Hepatic stellate cell (primary cell): ENCODE measurements at regions not wholly inside any gene's neighbourhood (a gene's known extent, or its start where the extent isn't known, plus 50 kb on each side); places are given as distances from the start of the nearest gene placed in this dataset.

Source experiments
- DNase-seq: peaks from one replicate; pipeline ENCODE4 v3.0.0; 2011; ENCODE audit warnings: low spot score

DNA sequence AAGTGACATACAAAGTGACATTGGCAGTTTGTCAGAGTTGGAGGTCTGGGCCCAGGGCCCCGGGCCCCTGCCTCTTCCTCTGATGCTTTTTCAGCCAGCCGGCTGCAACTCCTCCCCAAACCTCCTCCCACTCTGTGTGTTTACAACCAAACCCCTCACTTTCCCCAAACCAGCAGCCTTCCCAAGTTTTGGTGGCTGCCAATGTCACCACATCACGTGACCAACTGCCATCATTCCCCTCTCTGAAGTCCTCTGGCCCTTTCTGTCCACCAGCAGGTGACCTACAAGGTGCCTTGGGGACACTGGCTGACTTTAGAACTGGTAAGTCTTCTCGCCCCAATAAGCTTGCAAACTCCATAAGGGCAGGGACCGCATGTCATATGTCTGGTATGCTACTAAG is 357.7 kb downstream of the BCOR start:
- no peak for DNase-seq

DNA sequence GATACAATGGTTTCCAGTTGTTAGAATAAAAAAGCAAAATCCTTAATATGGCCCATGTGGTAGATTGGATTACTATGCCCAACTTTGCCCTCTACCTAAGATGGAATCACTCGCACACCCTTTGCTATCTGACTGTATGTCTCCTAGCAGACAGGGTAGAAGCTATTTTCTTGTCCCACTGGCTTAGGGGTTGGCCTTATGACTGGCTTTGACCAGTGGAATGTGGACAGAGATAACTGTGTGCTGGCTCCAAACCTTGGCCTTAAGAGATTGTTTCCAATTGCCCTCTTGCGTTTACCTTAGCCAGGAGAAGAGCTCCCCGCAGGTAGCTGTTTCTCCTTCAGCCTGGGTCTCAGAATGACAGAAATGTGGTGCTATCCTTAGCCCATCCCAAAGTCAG is 355.9 kb downstream of the BCOR start:
- DNase-seq: no peak

DNA sequence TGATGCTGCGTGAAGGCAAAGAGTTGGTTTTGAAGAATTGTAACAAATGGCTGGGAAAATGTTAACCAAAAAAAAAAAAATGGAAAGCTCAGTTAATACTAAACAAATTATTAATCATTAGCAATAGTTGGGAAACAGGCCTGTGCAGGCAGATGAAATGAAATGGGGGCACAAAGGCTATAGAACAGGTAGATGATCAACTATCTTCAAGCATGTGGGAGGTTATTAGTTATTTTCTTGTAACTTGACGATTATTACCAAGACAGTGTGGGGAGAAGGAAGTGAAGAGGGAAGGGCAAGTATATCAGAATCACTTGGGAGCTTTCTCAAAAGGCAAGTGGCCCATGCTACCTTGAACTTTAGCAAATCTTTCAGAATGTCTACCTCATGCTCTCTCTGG is 351.9 kb downstream of the BCOR start:
- DNase-seq: no peak

DNA sequence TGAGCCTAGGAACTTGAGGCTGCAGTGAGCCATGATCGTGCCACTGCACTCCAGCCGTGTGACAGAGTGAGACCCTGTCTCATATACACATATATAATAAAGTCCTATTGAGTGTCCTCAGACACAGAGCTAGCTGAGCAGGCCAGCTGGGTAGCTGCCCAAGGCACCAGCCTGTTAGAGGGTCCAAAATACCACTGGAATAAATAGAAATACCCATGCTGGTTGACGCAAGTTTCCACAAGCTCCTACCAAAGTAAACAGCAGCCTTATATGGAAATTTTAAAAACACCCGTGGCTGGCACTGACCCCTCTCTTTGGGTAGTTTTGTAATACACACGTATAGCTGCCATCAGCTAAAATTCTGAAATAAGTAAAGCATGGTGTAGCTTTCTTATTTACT is 348.6 kb downstream of the BCOR start:
- DNase-seq: no peak

DNA sequence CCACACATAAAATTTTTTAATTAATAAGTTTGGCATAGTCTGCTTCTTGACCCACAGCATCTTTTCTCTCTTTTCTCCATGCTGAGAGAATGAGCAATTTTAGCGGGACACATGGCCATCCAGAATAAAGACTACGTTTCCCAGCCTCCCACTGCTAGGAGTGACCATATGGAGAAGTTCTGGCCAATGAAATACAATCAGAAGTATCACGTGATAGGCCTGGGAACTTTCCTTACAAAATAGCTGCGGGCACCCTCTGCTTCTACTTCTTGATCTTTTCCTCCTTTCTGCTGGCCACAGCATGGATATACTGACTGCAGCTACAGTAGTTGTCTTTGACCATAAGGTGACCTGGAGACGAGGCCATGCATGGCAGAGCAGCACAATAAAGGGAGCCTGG is 348.0 kb downstream of the BCOR start:
- no peak for DNase-seq

DNA sequence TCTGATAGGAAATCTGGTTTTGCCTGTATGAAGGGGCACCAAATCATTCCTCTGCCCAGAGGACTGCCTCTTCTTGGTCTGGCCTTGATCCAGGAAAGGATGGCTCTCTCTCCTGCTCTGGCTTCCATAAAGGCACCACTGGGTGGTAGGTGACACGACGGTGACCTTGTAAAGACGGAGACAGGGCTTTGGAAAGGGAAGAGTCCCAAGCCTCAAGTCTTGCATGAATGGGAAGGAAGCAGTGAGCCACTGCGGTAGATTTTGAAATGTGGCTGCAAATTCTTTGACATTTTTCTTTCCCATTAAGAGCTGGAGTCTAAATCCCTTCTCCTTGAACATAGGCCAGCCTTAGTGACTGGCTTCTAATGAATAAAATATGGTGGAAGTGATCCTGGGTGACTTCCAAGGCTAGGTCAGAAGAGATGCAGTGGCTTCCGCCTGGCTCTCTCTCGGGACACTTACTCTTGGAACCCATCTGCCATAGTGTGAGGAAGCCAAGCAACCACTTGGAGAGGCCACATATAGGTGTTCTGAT is 347.4 kb downstream of the BCOR start:
- DNase-seq: no peak

DNA sequence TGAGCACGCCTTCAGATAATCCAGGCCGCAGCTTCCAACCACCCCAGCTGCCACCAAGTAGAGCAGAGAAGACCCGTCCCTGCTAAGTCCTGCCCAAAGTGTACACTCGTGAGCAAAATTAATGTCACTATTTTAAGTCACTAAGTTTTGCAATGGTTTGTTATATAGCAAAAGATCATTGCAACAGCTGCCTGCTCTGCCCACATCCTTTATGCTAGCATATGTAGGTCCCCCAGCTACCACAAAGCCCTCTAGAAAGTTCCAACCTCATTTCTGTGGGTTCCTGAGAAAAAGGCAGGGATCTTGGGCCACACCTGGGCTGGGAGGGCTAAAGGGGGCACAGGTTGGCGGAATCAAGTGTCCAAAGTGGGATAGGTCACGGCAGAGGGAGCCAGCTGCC is 346.9 kb downstream of the BCOR start:
- no peak for DNase-seq

DNA sequence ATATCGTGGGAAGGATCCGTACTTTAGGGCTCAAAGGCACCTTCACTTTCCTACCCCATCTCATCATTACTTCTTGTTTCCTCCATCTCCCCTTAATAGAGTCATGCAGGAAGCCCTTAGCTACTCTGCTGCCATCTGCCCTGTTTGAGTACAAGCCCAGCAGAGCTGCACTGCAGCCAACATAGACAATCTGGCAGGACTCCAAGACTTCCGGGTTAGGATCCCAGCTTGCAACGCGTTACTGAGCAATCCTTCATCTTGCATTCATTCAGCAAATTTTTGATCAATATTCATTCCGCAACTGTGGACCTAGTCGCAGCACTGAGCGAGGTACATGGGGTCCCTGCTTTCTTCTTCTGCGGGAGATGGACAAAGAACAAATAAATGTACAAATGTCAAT is 344.9 kb downstream of the BCOR start:
- no peak for DNase-seq

DNA sequence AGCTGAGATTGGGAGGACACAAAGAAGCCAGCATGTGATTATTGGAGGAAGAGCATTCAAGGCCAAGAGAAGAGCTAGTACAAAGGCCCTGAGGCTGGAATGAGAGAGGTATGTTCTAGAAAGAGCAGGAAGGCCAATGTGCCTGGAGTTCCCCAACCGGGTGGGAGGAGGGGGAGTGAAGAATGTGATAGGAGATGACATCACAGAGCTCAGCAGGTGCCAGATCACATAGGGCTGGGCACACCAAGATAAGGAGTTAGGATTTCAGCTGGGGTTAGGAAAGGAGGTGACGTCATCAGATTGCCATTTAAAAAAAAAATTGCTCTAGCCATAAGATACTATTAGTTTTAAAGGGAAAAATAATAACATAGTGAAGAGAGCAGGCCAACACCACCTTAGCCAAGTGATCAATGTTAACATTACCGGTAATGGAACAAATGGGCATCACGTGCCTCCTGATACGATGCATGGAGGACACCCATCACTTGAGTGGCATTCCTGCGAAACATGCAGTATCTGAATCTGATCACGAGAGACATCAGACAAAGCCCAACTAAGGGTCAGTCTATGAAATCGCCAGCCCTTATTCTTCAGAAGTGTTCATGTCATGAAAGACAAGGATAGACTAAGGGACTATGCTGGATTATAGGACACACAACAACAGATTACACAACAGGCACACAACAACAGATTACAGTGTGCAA is 344.3 kb downstream of the BCOR start:
- no peak for DNase-seq

DNA sequence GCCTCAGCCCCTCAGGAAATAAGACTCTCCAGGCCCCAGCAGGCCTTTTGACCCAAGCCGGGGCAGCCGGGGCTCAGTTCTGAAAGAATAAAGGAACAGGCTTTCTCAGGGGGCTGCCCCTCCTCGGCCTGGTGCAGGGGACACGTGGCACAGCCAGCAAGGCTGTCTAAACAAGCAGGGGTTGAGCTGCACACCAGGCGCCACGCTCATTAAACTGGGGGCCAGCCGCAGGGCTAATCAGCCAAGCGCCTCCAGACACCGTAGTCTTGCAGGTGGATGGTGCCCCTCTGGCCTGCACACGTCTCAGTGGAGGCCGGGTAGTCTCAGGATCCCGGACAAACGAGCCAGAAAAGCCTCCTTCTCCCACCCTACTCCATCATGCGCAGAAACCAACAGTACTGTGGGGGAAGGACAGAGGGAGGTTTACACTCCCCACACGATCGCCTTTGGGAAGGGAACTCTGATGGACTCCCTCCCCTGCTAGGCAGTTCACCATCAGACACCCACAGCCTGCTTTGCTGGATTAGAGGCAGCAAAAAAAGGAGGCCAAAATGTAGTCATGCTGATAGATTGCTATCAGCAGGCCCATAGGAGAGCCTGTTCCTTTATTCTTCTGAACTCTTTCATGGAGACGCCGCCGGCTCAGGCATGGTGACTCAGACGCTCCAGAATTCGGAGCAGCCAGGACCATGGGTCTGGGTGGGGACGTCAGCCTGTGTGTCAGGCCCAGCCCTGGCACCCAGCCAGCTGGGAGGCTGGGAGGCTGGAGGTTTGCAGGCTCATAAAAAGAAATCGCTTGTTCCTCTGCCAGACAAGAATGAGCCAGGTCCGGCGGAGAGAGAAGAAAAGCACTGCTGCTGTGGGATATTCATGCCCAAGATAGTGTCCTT is 342.4 kb downstream of the BCOR start:
- peak; percentile 76 for DNase-seq

DNA sequence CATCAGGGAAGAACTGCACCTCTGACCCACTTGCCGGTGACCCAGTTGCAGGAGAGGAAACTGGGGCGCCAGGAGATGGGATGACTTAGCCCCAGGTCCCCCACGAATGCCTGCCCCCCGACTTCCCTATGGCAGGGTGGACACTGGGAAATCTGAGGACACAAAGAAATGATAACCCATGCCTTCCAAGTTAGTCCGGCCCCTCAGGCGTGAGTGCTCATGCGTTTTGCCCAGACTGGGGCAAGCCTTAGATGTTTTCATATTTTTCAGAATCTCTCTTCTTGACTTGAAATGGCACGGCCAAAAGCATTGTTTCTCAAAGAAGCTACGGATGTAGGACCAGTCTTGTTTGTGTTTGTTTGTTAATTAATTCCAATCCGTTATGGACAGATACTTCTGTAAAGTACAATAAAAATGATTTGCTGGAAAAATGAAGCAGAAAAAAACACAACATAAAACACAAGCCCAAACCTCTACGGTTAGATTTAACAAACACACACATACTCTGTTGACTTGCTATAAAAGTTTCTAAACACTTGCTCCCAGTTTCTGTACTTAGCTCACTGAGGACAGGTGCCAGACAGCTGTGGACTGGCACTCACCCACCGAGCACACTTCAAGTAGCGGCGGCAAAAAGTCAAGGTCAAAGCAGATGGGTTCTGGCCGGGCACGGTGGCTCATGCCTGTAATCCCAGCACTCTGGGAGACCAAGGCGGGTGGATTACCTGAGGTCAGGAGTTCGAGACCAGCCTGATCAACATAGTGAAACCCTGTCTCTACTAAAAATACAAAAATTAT is 341.5 kb downstream of the BCOR start:
- no peak for DNase-seq

DNA sequence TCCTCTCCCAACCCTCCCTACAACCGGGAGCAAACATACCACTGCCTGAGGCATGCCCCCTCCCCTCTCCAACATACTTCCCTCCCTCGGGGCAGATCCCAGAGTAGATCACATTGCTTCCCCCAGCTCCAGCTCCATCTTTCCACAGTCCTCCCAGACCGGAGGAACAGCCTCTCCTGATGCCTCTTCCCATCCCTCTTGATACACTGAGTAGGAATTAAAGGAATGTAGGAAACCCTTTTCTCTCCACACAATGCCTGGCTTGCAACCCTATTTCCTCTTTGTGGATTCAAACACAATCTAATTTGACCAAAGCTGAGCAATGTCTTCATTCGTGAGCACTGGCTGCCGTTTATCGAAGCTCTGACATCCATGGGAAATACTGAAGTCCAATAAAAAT is 339.8 kb downstream of the BCOR start:
- DNase-seq: peak; percentile 54

DNA sequence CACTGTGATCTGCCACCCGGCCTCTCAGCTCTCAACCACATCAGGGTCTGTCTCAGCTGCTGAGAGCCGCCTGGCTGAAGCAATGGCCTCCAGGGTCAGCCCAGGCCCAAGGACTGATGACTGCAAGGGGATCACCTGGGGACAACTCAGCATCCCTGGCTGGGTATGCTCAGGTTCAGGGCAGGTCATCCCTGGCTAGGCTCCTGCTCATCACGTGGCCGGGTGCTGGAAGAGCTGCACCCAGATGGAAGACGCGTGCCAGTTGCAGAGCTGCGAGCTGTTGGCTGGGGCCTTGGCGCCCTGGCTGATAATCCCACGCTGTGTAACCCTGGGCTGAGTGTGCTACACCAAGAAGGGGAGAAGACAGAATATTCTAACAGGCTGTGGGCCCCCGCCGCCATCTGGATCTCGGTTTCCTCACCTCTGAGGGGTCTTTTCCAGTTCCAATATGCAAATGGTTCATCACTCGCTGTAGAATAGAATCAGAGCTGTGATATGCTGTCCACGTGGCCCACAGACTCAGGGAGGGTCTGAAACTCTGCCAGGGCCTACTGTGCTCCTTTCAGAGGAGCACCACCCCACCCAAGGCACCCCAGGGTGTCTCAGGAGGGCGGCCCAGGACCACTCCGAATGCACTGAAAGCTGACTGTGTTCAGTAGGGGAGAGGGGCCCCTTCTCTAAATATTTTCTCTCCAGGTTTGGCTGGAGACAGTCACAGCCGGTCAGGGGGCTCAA is 338.8 kb downstream of the BCOR start:
- DNase-seq: no peak

DNA sequence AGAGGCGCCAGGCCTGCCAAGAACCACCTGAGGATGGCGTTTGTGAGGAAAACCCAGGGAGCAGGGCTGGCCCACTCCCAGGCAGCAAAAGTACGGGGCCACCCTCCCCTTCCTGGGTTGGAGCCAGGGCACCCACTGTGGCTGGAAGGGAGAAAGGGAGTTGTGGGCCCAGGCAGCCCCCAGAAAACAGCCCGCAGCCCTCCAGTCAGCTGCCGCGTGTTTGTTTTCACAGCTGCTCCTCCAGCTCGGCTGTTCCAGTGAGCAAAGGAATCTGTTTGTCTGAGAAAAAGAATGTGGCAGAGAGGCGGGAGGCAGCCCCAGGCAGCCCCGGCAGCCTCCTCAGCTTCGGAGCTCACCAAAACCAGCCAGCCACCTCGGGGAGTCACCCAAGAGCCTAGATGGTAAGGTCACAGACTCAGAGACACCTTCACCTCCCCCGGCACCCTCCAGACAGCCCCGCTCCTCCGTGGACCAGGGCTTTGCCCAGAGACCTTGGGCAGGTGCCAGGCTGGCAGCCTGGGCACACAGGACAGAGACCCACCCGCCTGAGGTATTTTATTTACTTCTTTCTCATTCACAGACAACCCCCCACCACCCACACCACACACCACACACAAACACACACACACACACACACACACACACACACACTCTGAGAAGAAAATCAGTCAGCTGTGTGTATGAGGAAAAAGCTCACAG is 338.1 kb downstream of the BCOR start:
- peak; percentile 71 for DNase-seq

DNA sequence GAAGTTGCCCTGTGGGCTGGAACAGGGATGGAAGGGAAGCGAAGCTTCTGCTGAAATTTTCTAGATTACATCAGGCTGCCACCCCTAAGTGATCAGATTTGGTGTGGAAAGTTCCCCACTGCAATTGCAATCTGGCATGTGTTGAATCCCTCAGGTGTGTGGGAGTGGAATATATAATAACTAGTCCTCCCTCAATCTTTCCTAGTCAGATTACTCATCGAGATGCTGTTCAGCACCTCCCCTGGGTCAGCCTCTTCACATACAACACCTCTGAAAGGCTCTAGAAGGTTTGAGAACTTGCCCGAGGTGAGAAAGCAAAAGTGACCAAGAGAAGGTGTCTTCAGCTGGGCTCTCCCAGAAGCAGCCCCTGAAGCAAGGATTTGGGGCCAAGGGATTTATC is 336.8 kb downstream of the BCOR start:
- DNase-seq: no peak

DNA sequence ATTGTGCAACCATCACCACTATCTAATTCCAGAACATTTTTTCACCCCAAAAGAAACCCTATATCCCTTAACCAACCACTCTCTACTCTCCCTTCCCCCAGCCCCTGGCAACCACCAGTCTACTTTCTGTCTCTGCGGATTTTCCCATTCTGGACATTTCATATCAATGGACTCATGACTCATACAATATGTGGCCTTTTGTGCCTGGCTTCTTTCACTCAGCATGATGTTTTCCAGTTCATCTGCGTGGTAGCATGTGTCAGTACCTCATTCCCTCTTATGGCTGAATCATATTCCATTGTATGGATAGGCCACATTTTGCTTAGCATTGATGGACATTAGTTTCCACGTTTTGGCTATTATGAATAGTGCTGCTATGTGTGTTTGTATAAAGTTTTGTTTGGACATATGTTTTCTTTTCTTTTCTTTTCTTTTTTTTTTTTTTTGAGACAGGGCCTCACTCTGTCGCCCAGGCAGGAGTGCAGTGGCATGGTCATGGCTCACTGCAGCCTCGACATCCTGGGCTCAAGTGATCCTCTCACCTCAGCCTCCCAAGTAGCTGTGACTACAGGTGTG is 335.4 kb downstream of the BCOR start:
- no peak for DNase-seq

DNA sequence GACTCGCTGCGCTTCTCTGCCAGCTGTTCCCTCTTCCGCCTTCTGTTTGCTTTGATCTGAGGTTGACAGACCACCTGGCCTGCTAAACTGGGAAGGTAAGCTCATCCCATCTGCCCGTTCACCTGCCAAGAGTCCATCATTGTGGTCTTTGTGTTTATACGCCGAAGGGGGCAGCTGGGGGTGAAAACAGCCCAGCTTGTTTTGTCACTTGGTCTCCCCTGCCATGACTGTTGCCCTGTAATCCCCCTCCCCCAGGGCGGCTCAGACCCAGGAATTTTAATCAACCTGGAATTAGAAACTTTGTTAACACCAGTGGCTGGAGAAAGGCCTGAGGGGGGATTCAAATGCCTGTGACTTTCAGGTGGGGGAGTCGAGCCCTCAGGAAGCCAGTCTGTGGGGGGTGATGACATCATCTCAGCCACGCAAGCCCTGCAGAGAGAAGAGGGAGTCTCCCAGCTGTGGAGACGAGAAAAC is 333.3 kb downstream of the BCOR start:
- no peak for DNase-seq

DNA sequence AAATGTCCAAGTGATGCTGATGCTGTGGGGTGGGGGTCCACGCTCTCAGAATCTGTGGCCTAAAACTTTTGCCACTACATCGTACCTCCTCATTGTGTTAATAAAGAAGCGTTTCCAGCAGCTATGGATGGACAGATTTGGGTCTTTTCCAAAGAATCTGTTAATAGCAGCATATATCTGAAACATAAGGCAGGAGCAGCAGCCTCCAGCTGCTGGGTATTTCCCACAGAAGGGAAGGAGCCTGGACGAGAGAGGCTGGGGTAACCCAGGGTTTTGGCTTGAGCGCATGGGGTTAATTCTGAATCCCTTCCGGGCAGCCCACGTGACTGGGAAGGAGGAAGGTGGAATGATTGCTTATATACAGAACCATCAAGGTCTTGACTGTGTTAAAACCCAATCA is 332.4 kb downstream of the BCOR start:
- no peak for DNase-seq

DNA sequence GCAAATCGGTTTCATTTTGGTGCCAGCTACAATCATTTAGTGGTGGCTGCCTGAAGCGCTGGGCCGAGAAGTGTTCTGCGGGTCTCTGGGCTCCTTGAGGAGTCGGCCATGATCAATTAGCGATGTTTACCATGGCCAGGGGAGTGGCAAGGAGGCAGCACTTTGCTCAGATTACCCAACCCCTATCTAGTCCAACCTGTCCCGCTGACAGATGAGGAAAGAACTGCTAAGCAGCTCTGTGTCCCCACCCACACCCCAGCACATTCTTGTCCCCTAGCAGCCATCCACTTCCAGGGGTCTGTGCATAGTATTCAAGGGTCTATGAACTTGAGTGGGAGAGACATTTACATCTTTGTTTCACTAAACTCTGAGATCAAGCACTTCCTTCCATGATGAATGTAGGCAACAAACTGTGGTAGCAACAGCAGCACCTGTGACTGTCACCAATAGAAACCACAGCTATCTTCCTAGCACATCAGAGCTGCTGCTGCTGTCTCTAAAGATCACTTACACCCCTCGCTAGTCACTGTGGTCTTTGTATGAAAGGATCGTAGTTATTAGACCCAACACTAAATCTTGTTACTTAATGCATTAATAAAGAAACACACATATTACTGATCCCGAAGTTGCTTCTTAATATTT is 331.6 kb downstream of the BCOR start:
- DNase-seq: no peak

DNA sequence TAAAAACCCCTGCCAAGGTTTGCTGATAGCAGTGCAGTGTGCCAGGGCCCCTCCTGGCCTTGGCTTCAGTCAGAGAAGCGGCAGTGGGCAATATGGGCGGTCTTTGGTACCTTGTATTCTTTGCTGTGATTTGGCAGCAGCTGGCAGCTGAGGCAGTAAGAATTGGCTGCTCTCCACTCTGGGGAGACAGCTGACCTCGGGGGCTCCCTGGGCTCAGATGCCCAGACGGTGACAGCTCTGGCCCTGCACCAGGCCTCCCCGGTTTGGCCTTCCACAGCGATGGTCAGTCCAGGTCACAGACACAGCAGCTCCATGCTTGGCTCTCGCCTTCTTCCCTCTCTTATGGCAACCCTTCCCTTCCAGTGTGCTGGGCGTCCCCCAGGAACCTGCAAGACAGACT is 330.9 kb downstream of the BCOR start:
- no peak for DNase-seq
